GM20000 (cell line): ENCODE measurements at regions not wholly inside any gene's neighbourhood (a gene's known extent, or its start where the extent isn't known, plus 50 kb on each side); places are given as distances from the start of the nearest gene placed in this dataset.

ENCODE experiments used
- DNase-seq: peaks from one replicate; pipeline ENCODE4 v3.0.0; 2012; ENCODE audit warnings: low spot score
- CTCF ChIP-seq: IDR thresholded peaks from 2 replicates; pipeline ENCODE4 v1.5.1; 2012; ENCODE audit warnings: mild to moderate bottlenecking, control low read depth; ENCODE audit errors: extremely low read depth, missing control alignments

DNA sequence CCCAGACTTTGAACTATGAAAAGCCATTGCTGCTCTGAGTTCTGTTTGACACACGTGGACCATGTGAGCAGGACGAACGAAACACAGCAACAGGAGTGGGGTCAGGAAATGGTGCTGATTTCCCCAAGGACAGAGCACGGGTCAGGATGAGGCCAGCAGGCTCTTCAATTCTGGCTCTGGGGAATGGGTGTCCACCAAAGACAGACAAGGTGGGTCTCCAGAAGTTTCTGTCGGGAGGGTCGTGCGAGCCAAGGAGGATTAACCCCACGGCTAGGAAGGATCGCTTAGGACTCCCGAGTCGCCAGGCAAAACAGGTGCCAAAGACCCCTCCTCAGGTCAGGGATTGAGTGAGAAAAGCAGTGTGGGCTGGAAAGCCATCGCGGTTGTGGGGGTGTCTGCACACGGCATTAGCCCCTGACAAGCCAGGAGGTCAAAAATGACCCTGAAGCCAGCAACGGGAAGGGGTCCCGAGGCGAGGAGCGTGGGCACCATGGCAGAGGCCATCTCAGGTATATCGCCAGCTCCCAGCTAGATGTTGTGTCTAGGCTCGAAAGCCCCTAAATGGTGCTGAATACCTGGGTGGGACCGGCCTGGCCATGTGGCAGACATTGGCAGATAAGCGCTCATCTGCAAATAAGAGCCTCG is 213.9 kb upstream of the SALL3 start:
- TF ChIP-seq CTCF = no peak
- DNase-seq = no peak

DNA sequence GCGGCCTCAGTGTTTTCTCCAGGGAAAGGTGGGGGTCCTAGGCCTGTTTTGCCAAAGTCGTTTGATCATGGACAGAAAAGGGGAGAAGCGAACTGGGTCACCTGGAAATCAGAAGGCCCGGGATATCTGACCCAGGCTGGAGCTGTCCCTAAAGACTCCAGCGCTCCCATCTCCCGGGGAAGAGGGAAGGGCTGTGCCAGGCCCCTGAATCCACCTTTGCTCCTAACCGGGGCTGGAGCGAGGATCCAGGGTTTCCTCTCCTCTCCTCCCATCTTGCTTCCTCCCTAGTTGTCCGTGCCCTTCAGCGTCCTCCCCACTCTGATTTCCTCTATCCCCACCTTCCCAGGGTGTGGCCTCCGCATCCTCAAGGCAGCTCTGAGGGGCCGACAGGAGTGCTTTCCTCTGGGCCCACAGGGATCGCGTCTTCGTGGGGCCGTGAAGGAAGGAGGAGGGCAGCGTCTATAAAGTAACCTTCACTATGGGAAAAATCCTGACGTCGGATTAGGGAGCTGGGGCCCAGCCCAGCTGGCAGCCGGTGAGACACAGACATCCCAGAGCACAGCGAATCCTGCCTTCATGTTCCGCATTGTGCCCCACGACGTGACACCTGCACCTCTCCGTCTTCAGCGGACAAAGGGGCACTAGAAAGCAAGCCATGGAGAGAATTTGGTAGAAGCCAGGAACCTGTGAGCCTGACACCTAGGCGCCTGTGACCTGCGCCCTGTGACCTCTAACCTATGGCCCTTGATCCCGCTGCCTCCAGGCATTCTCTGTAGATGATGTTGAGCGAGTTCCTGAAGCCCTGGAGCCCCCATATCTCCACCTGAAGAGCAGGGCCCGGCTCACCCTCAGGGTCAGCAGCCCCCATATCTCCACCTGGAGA is 212.7 kb upstream of the SALL3 start:
- DNase-seq = no peak
- TF ChIP-seq CTCF = no peak

GRCh38 chr18:78767648-78768071 is 212.0 kb upstream of the SALL3 start:
- no peak for DNase-seq

DNA sequence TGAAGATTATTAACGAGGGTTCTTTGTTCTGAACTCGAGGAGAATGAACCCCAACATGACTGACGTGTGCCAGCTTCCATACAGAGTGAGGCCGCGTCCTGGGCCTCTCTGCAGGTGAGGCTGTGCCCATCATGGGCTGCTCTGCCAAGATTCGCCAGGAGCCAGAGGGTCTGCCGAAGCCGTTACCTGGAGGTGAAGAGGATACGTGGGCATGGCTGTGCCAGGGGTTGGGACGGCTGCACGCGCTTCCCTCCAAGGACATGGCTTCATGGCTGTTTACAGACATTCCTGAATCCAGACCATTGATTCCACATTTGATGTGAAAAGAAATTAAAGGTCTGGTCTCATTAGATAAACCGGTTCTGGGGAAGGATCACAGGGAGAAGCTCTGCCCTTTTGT is 211.4 kb upstream of the SALL3 start:
- TF ChIP-seq CTCF = no peak
- no peak for DNase-seq

More at GRCh38 chr18:78767648-78768071, 212.0 kb upstream of the SALL3 start:
- no peak for TF ChIP-seq CTCF

- TF ChIP-seq CTCF = no peak
- no peak for DNase-seq
These were observed 210.7 kb upstream of the SALL3 start for GRCh38 chr18:78768656-78769501.

DNA sequence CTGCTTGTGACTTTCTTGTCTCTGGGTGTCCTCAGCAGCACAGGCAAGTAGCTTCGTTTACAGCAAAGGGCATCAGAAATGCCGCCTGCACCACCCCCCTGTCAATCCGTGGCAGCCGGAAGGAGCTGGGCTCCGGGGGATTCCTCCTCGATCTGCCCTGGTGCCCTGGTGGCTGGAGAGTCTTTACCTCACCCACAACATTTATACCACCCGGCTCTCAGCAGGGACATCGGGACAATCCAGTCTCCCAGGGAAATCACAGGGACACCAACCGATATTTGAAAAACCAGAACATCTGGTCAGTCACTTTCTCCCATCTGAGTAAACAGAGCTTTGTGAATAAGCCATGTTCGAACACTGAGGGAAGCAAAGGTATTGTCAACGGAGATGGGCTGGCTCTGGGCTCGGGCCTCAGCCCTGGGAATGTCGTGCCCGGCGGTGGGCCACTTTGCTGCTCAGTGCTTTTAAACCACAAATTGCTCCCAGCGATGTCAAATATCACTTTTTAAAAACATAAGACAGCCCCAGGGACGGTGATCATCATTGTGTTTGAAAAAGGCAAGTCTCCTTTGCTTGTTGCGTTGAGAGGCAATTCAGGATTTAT is 210.0 kb upstream of the SALL3 start:
- no peak for TF ChIP-seq CTCF

More for the DNA sequence above, 210.0 kb upstream of the SALL3 start:
- DNase-seq = no peak
